ENCODE measurements at regions not wholly inside any gene's neighbourhood (a gene's known extent, or its start where the extent isn't known, plus 50 kb on each side); places are given as distances from the start of the nearest gene placed in this dataset.

- FAIRE-seq (no peak), DNase-seq (ENCODE audit: insufficient read length, low spot score) (no peak)
- TF ChIP-seq POLR2A (IDR thresholded peaks at IDR 0.05; ENCODE audit: low read depth, low read length) = no peak
Observed at GRCh38 chr3:72241525-72241924, 456.6 kb upstream of the PROK2 start.

- no peak for FAIRE-seq
- TF ChIP-seq POLR2A (IDR thresholded peaks at IDR 0.05; ENCODE audit: low read depth, low read length) = no peak
- DNase-seq (ENCODE audit: insufficient read length, low spot score) = no peak
Observed at GRCh38 chr3:72240531-72240930, 455.6 kb upstream of the PROK2 start.

DNA sequence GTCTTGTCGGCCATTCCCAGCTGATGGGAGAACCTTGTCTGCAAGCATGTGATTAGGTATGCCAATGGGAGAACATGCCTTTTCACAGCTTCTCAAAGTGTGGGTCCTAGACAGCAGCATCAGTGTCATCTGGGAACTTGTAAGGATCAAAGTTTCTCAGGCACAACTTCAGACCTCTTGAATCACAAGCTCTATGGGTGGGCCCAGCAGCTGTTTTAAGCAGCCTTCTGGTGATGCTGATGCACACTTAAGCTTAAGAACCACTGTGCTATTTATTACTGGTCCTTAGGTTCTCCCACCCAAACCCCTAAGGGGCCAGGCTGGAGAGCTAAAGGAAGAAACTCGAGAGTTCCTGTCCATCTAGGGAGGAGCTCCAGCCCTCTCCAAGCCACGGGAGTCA lies 453.9 kb upstream of the PROK2 start:
- no peak for FAIRE-seq
- DNase-seq (ENCODE audit: insufficient read length, low spot score) = no peak
- TF ChIP-seq POLR2A (IDR thresholded peaks at IDR 0.05; ENCODE audit: low read depth, low read length) = no peak

DNA sequence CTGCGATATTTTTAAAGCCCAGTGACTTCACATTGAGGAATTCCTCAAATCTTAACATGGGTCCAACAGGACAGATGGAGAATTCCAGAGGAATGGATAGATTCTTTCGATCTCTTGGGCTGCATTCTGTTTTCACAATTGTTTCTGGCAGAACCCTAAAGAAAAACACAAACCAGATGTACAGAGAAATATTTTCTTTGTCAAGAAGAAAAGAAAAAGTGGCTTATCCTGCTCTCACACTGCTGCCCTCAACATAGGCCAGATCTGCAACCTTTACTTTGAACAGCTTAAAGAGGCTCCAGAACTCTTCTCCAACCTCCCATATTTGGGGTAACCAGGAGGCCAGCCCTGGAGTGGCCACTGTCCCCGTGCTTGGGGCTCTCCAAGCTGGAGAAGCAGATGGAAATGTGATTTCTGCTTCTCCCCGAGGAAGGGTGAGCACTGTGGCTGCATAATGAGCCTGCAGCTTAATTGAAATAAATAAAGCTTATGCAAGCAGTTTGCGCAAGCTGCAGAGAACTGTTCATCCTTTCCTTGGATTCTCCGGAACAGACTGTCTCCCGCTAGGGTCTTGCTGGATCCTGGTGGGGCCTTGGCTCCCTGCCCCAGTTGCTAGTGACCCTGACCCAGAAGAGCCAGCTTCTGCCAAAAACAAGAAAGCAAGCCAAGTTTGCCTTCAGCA lies 453.2 kb upstream of the PROK2 start:
- FAIRE-seq = no peak
- DNase-seq (ENCODE audit: insufficient read length, low spot score) = no peak
- TF ChIP-seq POLR2A (IDR thresholded peaks at IDR 0.05; ENCODE audit: low read depth, low read length) = no peak

- DNase-seq (ENCODE audit: insufficient read length, low spot score) (no peak), FAIRE-seq (no peak)
- TF ChIP-seq POLR2A (IDR thresholded peaks at IDR 0.05; ENCODE audit: low read depth, low read length) = no peak
Observed at GRCh38 chr3:72237679-72238009, 452.7 kb upstream of the PROK2 start.

DNA sequence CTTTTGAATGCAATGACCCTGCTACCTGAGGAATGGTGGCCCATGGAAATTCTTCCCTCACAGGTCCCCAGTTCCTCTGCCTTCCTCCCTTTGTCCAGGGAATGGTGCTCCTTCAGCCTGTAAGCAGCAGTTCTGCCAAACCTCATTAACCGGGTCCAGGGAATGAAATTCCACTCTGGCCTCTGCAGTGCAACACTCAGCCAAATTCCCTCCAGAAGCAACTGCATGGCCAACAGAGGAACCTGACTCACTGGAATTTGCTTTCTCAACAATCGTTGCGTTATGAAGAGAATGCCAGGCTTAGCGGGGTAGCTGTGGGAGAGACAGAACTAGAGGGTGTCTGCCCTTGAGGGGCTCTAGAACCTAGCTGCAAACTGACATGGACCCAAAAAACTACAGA lies 449.4 kb upstream of the PROK2 start:
- FAIRE-seq = no peak
- no peak for DNase-seq (ENCODE audit: insufficient read length, low spot score)
- TF ChIP-seq POLR2A (IDR thresholded peaks at IDR 0.05; ENCODE audit: low read depth, low read length) = no peak

DNA sequence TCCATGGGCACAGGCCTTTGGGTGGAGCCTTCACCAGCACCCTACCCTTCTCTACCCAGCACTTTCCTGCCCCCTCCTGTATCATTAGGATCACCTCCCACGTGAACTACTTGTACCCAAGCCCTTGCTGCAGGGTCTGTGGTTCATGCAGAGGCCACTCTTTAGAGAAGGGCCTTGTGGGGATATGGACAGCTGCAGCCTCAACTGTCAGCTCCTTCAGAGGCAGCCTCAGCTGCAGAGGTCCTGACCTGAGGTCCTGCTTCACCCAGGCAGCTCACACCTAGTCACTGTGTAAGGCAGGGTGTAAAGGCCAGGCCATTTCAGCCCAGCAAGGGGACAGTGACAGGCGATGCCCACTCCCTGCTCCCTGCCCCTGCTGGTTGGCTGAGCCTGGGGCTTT lies 448.6 kb upstream of the PROK2 start:
- DNase-seq (ENCODE audit: insufficient read length, low spot score) (no peak), FAIRE-seq (no peak)
- no peak for TF ChIP-seq POLR2A (IDR thresholded peaks at IDR 0.05; ENCODE audit: low read depth, low read length)

GRCh38 chr3:72232777-72233176 lies 447.8 kb upstream of the PROK2 start:
- no peak for TF ChIP-seq POLR2A (IDR thresholded peaks at IDR 0.05; ENCODE audit: low read depth, low read length)
- FAIRE-seq = no peak
- DNase-seq (ENCODE audit: insufficient read length, low spot score) = no peak

- DNase-seq (ENCODE audit: insufficient read length, low spot score) (no peak), FAIRE-seq (no peak)
- no peak for TF ChIP-seq POLR2A (IDR thresholded peaks at IDR 0.05; ENCODE audit: low read depth, low read length)
Observed at GRCh38 chr3:72232331-72232730, 447.4 kb upstream of the PROK2 start.

DNA sequence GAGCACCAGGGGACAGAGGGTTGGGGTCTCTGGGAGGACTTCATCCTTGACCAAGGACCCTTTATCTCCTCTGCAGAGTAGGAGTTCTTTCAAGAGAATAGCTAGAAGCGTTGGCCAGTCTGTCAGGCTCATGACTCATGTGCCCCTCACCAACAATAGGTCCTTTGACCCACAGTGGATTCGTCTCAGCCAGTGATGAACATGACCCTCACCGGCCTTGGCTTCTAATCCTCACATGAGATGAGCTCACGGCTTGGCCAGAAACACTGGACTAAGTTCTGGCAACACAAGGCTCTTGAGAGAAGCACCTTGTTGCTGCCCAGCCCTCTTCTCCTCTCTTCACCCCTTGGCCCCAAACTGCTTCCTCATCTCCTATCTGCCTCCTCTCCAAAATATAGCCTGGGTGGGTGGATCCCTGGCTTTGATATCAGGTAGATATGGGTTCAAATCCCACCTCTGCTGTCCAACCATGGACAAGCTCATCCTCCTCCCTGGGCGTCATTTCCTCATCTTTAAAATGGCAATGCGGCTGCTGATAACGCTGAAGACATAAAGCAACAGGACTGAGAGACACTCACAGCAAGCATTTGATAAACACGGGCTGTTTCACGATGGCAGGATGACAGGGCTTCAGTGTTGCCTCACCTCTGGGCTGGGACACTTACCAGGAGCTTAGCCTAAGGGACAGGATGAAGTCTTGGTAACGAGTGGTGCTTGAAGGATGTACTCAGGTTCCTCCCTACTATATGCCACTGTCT lies 446.7 kb upstream of the PROK2 start:
- no peak for DNase-seq (ENCODE audit: insufficient read length, low spot score)
- no peak for TF ChIP-seq POLR2A (IDR thresholded peaks at IDR 0.05; ENCODE audit: low read depth, low read length)
- FAIRE-seq = no peak

GRCh38 chr3:72230774-72231379 lies 445.9 kb upstream of the PROK2 start:
- no peak for DNase-seq (ENCODE audit: insufficient read length, low spot score)
- no peak for FAIRE-seq
- TF ChIP-seq POLR2A (IDR thresholded peaks at IDR 0.05; ENCODE audit: low read depth, low read length) = no peak

GRCh38 chr3:72229952-72230351 lies 445.0 kb upstream of the PROK2 start:
- FAIRE-seq (no peak), DNase-seq (ENCODE audit: insufficient read length, low spot score) (no peak)
- no peak for TF ChIP-seq POLR2A (IDR thresholded peaks at IDR 0.05; ENCODE audit: low read depth, low read length)

DNA sequence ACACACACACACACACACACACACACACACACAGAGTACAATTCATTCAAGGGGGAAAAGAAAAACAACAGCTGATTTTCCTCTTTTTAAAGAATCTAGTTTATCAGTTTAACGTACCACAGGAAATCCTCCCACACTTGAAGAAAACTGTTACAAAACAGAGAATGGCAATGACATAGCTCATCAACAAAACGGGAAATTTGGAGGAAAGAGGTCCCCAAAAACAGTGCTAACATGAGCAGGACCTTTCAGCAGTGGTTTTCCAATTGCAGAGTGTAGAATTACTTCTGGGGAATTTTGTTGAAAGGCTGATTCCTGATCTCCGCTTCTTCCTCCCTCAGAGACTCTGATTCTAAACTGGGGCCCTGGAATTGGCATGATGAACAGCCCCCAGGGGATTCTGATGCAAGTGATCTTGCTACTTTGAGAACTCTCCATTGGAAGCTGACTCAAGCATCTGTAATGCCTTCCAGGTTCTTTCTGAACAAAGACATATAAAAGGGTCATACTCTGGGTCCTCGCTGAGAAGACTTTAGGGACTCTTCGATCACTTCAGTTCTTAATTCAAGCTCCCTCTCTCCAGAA lies 442.6 kb upstream of the PROK2 start:
- DNase-seq (ENCODE audit: insufficient read length, low spot score) = no peak
- no peak for FAIRE-seq
- TF ChIP-seq POLR2A (IDR thresholded peaks at IDR 0.05; ENCODE audit: low read depth, low read length) = no peak

DNA sequence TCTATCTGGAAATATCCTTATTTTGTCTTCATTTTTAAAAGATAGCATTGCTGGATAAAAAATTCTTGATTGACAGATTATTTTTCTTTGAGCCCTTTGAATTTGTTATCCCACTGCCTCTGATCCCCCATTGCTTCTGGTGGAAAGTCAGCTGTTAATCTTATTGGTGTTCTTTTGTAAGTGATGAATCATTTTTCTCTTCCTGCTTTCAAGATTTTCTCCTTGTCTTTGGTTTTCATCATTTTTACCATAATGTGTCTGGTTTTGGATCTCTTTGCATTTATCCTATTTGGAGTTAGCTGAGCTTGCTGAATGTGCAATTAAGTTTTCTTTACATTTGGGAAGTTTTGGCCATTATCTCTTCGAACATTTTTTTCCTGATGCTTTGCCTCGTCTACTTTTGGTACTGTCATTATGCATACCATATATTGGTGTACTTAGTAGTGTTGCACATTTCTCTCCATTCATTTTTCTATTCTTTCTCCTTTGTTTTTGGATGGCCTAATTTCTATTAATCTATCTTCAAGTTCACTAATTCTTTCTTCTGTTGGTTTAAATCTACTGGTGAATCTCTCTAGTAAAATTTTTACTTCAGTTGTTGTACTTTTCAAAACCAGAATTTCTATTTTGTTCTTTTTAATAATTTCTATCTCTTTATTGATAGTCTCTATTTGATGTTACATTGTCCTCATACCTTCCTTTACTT lies 440.0 kb upstream of the PROK2 start:
- FAIRE-seq = no peak

More for the DNA sequence above, 440.0 kb upstream of the PROK2 start:
- DNase-seq (ENCODE audit: insufficient read length, low spot score) = no peak
- no peak for TF ChIP-seq POLR2A (IDR thresholded peaks at IDR 0.05; ENCODE audit: low read depth, low read length)

Measured in H54 (cell line).